ENCODE measurements at regions not wholly inside any gene's neighbourhood (a gene's known extent, or its start where the extent isn't known, plus 50 kb on each side); places are given as distances from the start of the nearest gene placed in this dataset.

DNA sequence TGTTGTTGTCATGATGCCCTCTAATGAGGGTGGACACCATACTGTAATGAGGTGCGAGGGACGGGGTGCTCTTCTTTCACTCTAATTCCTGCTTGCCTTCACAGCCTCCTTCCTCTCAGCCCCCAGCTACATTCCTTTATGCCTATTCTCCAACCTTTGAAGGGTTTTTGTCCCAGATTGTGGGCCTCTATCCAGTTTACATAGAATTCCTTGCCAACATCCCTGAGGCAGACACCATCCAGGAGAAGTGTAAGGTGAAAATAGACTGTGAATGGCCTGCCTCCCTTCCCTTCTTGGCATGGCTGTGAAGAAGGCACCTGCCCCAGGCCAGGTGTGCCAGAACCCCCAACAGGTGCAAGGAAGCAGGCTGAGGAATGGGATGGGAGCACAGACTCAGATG, 122.3 kb downstream of the CHST1 start:
- TF ChIP-seq, protein P1, sequence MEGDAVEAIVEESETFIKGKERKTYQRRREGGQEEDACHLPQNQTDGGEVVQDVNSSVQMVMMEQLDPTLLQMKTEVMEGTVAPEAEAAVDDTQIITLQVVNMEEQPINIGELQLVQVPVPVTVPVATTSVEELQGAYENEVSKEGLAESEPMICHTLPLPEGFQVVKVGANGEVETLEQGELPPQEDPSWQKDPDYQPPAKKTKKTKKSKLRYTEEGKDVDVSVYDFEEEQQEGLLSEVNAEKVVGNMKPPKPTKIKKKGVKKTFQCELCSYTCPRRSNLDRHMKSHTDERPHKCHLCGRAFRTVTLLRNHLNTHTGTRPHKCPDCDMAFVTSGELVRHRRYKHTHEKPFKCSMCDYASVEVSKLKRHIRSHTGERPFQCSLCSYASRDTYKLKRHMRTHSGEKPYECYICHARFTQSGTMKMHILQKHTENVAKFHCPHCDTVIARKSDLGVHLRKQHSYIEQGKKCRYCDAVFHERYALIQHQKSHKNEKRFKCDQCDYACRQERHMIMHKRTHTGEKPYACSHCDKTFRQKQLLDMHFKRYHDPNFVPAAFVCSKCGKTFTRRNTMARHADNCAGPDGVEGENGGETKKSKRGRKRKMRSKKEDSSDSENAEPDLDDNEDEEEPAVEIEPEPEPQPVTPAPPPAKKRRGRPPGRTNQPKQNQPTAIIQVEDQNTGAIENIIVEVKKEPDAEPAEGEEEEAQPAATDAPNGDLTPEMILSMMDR (conservative IDR thresholded peaks at IDR 0.05), result no peak
- H3K27ac ChIP-seq, result no peak overlapping the region

DNA sequence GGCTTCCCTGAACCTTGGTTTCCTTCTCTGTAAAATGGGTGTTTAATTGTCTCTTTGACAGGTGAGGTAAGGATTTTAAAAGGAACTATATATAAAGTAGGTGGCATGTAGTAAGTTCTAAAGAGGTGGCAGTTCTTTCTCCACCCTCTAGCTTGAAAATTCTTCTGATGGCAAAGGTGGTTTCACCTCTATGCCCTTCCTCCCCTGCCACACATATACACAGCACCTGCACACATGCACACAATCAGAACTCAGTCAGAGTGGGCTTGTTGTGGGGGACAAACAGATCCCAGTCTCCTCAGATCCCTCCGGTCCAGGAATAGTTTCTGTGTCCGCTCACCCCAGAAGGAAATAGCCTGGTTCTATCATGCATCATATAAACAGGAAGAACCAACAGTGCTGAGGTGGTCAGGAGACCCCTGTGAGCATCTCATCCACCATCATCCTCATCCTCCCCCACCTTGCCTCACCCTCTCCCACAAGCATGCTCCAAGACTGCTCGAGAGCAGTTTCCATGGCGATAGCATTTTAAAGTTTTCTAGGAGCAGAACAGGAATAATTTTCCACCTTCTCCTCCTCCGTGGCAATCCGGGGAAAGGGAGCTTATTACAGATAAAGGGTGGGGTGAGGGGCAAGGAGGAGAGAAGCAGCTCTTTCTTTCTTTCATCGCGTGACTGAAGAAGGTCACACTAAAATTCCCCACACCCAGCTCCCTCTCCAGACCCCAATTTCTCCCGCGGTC, 123.6 kb downstream of the CHST1 start:
- TF ChIP-seq, protein P1 (conservative IDR thresholded peaks at IDR 0.05), result no peak
- no peak overlapping the region for H3K27ac ChIP-seq

DNA sequence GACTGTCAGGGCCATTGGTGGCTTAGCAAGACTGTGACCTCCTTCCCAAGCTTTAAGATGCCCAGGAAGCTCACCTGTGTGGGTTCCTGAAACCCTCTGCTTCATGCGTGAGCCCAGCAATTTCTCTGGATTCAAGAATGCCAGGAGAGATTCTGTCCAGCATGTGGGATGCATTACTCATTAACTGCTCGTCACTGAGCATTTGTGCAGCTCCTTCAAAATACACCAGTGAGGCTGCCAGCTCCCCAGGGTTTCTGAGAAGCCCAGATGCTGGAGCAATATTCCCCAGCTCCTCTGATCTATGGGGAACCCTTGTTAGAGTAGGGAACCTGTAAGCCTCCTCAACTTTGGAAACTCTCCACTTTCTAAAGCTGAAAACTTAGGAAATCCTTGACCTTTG, 126.5 kb downstream of the CHST1 start:
- H3K27ac ChIP-seq, result no peak overlapping the region
- TF ChIP-seq, protein P1 (conservative IDR thresholded peaks at IDR 0.05), result no peak

DNA sequence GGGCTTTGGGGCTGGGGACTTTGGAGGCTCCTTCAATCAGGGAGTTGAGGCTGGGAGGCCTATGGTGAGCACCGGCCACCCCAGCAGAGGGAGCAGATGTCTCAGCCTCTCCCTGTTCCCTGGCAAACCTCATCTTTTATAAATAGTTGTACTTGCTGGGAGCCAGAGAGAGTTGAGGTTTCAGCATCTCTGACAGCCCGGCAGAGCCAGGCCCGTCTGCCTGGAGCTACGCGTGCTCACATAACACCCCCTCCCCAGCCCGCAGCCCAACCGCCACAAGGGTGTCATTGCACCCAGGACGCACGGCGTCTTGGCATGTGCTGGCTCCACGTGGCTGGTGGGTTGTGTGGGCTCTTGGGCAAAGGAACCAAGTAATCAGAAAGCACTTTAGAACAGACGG, 127.1 kb downstream of the CHST1 start:
- no peak overlapping the region for H3K27ac ChIP-seq
- TF ChIP-seq, protein P1 (conservative IDR thresholded peaks at IDR 0.05), result no peak

DNA sequence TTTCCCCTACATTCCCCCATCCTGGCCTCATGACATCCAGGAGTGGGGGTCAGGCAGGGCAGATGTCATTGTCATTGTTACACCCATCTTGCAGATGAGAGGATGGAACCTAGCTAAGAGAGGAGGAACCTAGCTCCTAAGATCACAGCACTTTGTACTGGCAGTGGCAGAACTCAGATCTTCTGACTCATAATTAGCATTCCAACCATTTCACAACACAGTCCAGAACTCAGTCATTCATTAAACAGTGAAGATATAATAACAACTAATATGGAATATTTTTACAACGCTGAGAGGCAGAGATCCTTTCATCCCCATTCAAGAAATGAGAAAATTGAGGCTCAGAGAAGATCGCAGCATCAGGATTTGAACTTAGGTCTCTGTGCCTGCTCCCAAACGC, 127.8 kb downstream of the CHST1 start:
- TF ChIP-seq, protein P1 (conservative IDR thresholded peaks at IDR 0.05), result no peak
- no peak overlapping the region for H3K27ac ChIP-seq

DNA sequence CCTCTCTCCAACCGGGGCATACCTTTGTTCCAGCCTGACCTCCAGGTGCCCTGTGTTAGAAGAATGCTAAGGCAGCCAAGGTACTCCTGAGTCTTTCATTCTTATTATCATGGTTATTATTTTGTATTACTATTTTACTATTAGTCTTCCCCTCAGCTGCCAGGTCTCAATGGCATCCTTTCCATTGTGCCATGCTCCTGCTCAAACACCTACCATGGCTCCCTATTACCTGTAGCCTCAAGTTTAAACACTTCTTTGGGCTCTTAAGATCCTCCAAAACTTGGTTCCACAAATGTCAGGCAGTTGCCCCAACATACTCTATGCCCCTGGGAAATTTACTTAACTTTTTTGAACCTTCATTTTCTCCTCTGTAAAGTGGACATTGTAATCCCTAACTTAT, 130.4 kb downstream of the CHST1 start:
- no peak overlapping the region for H3K27ac ChIP-seq
- TF ChIP-seq, protein P1 (conservative IDR thresholded peaks at IDR 0.05), result no peak

DNA sequence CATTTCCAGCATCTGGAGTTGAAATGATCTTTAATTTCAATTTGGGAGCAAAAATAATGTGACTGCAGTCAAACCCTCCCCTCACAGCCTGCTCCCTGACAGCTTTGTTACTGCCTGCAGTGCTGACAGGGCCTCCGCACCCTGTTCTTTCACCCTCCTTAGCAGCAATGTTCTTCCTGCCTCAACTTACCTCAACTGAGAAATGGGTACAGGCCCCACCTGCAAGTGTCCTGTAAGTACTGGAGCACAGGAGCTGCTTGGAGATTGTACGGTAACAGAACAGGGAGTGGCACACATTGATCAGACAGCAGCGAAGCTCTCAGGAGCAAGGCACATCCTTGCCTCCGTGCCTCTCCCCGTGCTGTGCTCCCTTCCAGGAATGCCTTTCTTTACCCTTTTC, 131.3 kb downstream of the CHST1 start:
- TF ChIP-seq, protein P1 (conservative IDR thresholded peaks at IDR 0.05), result no peak
- no peak overlapping the region for H3K27ac ChIP-seq
